ENCODE measurements at regions not wholly inside any gene's neighbourhood (a gene's known extent, or its start where the extent isn't known, plus 50 kb on each side); places are given as distances from the start of the nearest gene placed in this dataset.

DNA sequence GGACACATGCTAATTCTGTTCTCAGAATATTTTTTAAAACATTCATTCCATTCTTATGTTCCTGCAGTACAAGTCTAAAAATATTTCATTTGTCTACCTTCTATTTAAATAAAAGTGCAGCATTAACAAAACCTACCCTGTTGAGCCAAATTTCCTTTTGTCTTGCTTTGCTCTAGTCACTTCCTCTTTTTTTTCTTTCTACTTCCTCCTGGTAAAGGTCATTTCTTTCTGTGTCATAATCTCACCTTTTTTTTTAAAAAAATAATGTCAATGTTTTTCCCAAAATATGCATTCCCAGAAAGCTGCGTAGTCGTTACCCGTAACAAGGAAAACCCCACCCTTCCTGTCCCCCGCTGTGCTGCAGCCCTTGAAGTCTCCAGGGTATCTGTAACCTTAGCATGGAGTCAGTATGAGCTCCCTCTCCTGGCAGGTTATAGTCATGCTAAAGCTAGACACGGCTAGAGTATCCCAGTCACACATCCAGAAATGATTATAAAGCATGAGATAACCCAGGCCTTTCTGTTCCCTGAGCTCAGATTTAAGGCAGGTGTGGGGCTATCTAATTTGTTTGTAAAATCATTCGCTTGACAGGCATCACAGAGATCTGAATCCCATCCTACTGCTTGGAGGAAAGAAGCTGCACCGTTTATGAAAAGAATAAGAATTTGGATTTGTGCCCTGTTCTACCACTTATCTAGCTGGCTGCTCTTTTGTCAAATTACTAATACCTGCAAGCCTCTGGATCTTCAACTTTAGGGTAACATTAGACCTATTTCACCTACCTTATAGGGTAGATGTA lies 51.1 kb upstream of the EED start:
- Histone ChIP-seq H3K4me3 (ENCODE audit: low read depth in 1 of 3, low read length in 3 of 3) (peak overlapping the region; percentile 28 to 64 (median 50)), H3K36me3 (ENCODE audit: control insufficient read depth in 4 of 4, insufficient read depth in 3 of 4, low read depth in 1 of 4, low read length in 3 of 4) (no peaks in the 10 kb centered on the region), H3K4me1 (ENCODE audit: control insufficient read depth in 4 of 4, insufficient read depth in 4 of 4, low read length in 3 of 4) (peaks cover 0 to 17% (median under 1%) of the 10 kb centered on the region in 4 donors), H3K27me3 (ENCODE audit: control insufficient read depth in 4 of 4, insufficient read depth in 4 of 4, low read length in 3 of 4) (no peaks in the 10 kb centered on the region), H3K9ac (ENCODE audit: low read depth in 1 of 2, low read length in 2 of 2) (no peak overlapping the region), H3K9me3 (ENCODE audit: control insufficient read depth in 4 of 4, low read length in 3 of 4) (no peaks in the 10 kb centered on the region), H3K27ac (ENCODE audit: low read depth in 1 of 2, low read length in 2 of 2) (peak overlapping the region; percentile 68 to 80)
- WGBS, result 16% methylated on average over 7 of the region's 7 CpGs
- TF ChIP-seq, protein P1, sequence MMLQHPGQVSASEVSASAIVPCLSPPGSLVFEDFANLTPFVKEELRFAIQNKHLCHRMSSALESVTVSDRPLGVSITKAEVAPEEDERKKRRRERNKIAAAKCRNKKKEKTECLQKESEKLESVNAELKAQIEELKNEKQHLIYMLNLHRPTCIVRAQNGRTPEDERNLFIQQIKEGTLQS (IDR thresholded peaks at IDR 0.05), result no peak
- TF ChIP-seq NR2F2 (IDR thresholded peaks at IDR 0.05) (peak; percentile 95), SP1 (IDR thresholded peaks at IDR 0.05) (peak; percentile 54), YY1 (IDR thresholded peaks at IDR 0.05) (peak; percentile 27), EGR1 (IDR thresholded peaks at IDR 0.05; ENCODE audit: low read depth in 2 of 2) (peak; percentile 31 to 54), FOXA2 (IDR thresholded peaks at IDR 0.05) (no peak), GABPA (IDR thresholded peaks at IDR 0.05 in 1 of 2, conservative IDR thresholded peaks at IDR 0.05 in 1 of 2) (peak; percentile 70 to 78), RXRA (IDR thresholded peaks at IDR 0.05) (peak in 1 of 2 donors; percentile 65), RAD21 (IDR thresholded peaks at IDR 0.05) (peak; percentile 97), FOXA1 (IDR thresholded peaks at IDR 0.05) (no peak), HNF4A (conservative IDR thresholded peaks at IDR 0.05) (peak; percentile 11 to 57)
- TF ChIP-seq, protein P2, sequence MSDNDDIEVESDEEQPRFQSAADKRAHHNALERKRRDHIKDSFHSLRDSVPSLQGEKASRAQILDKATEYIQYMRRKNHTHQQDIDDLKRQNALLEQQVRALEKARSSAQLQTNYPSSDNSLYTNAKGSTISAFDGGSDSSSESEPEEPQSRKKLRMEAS (IDR thresholded peaks at IDR 0.05), result peak; percentile 32
- TF ChIP-seq, protein P3, sequence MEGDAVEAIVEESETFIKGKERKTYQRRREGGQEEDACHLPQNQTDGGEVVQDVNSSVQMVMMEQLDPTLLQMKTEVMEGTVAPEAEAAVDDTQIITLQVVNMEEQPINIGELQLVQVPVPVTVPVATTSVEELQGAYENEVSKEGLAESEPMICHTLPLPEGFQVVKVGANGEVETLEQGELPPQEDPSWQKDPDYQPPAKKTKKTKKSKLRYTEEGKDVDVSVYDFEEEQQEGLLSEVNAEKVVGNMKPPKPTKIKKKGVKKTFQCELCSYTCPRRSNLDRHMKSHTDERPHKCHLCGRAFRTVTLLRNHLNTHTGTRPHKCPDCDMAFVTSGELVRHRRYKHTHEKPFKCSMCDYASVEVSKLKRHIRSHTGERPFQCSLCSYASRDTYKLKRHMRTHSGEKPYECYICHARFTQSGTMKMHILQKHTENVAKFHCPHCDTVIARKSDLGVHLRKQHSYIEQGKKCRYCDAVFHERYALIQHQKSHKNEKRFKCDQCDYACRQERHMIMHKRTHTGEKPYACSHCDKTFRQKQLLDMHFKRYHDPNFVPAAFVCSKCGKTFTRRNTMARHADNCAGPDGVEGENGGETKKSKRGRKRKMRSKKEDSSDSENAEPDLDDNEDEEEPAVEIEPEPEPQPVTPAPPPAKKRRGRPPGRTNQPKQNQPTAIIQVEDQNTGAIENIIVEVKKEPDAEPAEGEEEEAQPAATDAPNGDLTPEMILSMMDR (IDR thresholded peaks at IDR 0.05; ENCODE audit: low read depth, low read length, missing input control), result peak; percentile 82
- peak; percentile 66 for DNase-seq (ENCODE audit: low spot score)

DNA sequence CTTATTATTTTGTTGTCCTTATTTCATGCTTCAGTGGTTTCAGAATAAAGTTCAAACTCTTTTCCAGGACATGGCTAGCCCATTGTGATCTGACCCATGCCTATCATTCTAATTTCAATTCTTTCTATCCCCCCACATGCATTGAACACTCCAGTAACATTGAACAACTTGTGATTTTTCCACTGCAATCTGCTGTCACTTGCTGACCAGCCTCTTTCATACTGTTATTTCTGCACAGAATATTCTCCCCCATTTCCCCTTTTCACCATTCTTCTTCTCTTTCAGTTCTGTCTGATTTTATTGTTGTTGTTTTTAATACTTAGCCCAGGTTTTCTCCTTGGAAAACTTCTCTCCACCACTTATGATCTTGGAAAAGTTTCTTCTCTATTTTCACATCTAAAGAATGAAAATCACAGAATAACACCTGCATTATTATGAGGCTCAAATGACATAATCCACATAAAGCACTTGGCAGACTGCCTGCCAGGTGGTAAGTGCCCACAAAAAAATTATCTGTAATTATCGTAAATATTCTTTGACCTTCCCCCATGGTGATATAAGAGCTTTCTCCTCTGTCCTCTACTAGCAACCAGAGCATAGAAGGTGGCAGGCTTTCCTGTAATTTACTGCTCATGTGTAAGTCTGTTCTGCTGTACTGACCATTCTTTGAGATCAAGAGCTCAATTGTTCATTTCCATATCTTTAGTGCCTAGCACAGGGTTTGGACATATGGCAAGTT lies 51.9 kb upstream of the EED start:
- Histone ChIP-seq H3K36me3 (ENCODE audit: control insufficient read depth in 4 of 4, insufficient read depth in 3 of 4, low read depth in 1 of 4, low read length in 3 of 4) (no peaks in the 10 kb centered on the region), H3K27ac (ENCODE audit: low read depth in 1 of 2, low read length in 2 of 2) (peak overlapping the region; percentile 68 to 80), H3K9ac (ENCODE audit: low read depth in 1 of 2, low read length in 2 of 2) (no peak overlapping the region), H3K9me3 (ENCODE audit: control insufficient read depth in 4 of 4, low read length in 3 of 4) (no peaks in the 10 kb centered on the region), H3K4me3 (ENCODE audit: low read depth in 1 of 3, low read length in 3 of 3) (peak overlapping the region in 1 of 3 donors; percentile 28), H3K27me3 (ENCODE audit: control insufficient read depth in 4 of 4, insufficient read depth in 4 of 4, low read length in 3 of 4) (no peaks in the 10 kb centered on the region), H3K4me1 (ENCODE audit: control insufficient read depth in 4 of 4, insufficient read depth in 4 of 4, low read length in 3 of 4) (peaks cover 0 to 17% (median under 1%) of the 10 kb centered on the region in 4 donors)
- TF ChIP-seq GABPA (IDR thresholded peaks at IDR 0.05 in 1 of 2, conservative IDR thresholded peaks at IDR 0.05 in 1 of 2) (no peak), HNF4A (conservative IDR thresholded peaks at IDR 0.05) (no peak), RAD21 (IDR thresholded peaks at IDR 0.05) (no peak), EGR1 (IDR thresholded peaks at IDR 0.05; ENCODE audit: low read depth in 2 of 2) (no peak), FOXA1 (IDR thresholded peaks at IDR 0.05) (no peak), HNF4G (IDR thresholded peaks at IDR 0.05) (no peak), YY1 (IDR thresholded peaks at IDR 0.05) (no peak), SP1 (IDR thresholded peaks at IDR 0.05) (no peak), TAF1 (conservative IDR thresholded peaks at IDR 0.05) (no peak), NR2F2 (IDR thresholded peaks at IDR 0.05) (no peak)
- TF ChIP-seq, protein P3 (IDR thresholded peaks at IDR 0.05; ENCODE audit: low read depth, low read length, missing input control), result no peak
- TF ChIP-seq, protein P4, sequence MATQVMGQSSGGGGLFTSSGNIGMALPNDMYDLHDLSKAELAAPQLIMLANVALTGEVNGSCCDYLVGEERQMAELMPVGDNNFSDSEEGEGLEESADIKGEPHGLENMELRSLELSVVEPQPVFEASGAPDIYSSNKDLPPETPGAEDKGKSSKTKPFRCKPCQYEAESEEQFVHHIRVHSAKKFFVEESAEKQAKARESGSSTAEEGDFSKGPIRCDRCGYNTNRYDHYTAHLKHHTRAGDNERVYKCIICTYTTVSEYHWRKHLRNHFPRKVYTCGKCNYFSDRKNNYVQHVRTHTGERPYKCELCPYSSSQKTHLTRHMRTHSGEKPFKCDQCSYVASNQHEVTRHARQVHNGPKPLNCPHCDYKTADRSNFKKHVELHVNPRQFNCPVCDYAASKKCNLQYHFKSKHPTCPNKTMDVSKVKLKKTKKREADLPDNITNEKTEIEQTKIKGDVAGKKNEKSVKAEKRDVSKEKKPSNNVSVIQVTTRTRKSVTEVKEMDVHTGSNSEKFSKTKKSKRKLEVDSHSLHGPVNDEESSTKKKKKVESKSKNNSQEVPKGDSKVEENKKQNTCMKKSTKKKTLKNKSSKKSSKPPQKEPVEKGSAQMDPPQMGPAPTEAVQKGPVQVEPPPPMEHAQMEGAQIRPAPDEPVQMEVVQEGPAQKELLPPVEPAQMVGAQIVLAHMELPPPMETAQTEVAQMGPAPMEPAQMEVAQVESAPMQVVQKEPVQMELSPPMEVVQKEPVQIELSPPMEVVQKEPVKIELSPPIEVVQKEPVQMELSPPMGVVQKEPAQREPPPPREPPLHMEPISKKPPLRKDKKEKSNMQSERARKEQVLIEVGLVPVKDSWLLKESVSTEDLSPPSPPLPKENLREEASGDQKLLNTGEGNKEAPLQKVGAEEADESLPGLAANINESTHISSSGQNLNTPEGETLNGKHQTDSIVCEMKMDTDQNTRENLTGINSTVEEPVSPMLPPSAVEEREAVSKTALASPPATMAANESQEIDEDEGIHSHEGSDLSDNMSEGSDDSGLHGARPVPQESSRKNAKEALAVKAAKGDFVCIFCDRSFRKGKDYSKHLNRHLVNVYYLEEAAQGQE (IDR thresholded peaks at IDR 0.05), result no peak
- TF ChIP-seq, protein P5, sequence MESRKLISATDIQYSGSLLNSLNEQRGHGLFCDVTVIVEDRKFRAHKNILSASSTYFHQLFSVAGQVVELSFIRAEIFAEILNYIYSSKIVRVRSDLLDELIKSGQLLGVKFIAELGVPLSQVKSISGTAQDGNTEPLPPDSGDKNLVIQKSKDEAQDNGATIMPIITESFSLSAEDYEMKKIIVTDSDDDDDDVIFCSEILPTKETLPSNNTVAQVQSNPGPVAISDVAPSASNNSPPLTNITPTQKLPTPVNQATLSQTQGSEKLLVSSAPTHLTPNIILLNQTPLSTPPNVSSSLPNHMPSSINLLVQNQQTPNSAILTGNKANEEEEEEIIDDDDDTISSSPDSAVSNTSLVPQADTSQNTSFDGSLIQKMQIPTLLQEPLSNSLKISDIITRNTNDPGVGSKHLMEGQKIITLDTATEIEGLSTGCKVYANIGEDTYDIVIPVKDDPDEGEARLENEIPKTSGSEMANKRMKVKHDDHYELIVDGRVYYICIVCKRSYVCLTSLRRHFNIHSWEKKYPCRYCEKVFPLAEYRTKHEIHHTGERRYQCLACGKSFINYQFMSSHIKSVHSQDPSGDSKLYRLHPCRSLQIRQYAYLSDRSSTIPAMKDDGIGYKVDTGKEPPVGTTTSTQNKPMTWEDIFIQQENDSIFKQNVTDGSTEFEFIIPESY (IDR thresholded peaks at IDR 0.05), result no peak
- TF ChIP-seq, protein P2 (IDR thresholded peaks at IDR 0.05), result no peak
- TF ChIP-seq, protein P1 (IDR thresholded peaks at IDR 0.05), result no peak
- 76% methylated on average over 1 of the region's 1 CpG for WGBS
- DNase-seq (ENCODE audit: low spot score), result no peak
